C4-2B (cell line): ENCODE measurements at regions not wholly inside any gene's neighbourhood (a gene's known extent, or its start where the extent isn't known, plus 50 kb on each side); places are given as distances from the start of the nearest gene placed in this dataset.
"Not testable (repeated sequence)": the region's sequence is repeated elsewhere in the genome, so short reads cannot be mapped to it uniquely, and the experiment has no call there.

Source experiments
- H3K27ac ChIP-seq: fragments of 450-650 bp; 2 replicates; pipeline ENCODE4 v1.5.1; 2017
- CTCF ChIP-seq: fragments of 450-650 bp; conservative IDR thresholded peaks from 2 replicates; pipeline ENCODE4 v1.5.1; 2017; ENCODE audit warnings: mild to moderate bottlenecking
- ZFX ChIP-seq: fragments of 450-650 bp; IDR thresholded peaks from 2 replicates; pipeline ENCODE4 v1.6.1; 2017

- no peak overlapping the region for H3K27ac ChIP-seq
- TF ChIP-seq CTCF (no peak), ZFX (no peak)
Observed at GRCh38 chr10:4224178-4224577, 439.2 kb upstream of the KLF6 start.

DNA sequence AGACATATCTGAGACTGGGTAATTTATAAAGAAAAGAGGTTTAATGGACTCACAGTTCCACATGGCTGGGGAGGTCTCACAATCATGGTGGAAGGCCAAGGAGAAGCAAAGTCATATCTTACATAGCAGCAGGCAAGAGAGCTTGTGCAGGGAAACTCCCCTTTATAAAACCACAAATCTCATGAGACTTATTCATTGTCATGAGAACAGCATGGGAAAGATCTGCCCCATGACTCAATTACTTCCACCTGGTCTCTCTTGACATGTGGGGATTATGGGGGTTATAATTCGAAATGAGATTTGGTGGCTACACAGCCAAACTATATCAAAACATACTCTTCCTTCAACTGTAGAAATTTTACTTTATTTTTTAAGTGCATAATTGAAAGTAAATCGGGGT lies 436.3 kb upstream of the KLF6 start:
- H3K27ac ChIP-seq: not testable (repeated sequence)

DNA sequence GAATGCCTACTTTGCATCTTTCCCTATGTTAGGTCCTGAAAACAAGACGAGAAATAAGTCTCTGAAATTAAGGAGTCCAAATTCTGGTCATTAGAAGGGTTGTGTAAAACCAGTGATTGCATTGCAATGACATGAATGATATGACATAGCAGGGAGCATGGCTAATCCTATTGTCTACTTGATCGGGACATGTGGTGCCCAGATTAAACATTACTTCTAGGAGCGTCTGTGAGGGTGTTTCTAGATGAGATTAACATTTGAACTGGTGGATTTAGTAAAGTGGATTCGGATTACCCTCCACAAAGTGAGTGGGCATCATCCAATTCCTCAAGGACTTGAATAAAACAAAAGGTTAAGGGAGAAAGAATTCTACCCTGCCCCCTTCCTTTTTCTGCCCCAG lies 434.9 kb upstream of the KLF6 start:
- H3K27ac ChIP-seq: no peak overlapping the region
- TF ChIP-seq ZFX (no peak), CTCF (no peak)

- TF ChIP-seq ZFX (no peak), CTCF (no peak)
- H3K27ac ChIP-seq: no peak overlapping the region
Observed at GRCh38 chr10:4217653-4218052, 432.6 kb upstream of the KLF6 start.

DNA sequence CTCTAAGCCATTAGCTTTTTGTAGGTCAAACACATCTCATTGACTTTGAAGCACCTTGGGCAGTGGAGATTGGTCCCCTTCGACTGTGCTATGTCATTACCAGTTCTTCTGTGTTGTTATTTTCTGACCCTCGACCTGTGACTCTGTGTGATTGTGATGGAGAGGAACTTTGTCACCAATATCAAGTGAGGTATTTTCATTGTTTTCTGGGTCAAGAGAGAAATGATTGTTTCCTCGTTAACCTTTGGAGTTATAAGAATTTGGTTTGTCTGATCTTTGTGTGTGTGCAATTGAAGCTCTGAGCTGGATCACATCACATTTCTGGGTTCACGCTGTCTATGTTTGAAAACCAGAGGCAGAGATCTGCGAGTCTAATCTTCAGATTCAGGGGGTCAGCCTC lies 432.2 kb upstream of the KLF6 start:
- H3K27ac ChIP-seq: no peak overlapping the region
- TF ChIP-seq CTCF (no peak), ZFX (no peak)

DNA sequence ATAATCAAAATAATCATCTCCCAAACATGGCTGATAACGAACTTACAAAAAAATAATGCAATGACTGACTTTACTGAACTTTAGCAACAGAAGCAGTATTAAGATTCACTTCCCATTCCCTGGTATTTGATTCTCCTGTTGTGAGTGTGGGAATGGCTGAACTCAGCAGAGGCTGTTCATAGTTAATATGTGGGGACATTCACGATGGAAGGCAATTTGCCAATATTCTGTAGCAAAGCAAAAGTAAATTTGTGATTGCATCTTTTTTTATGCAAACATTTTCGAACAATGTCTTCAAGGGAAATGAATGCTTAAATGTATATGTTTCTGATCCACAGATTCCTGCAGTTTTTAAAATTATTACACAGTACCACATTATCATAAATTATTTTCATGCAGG lies 431.7 kb upstream of the KLF6 start:
- H3K27ac ChIP-seq: no peak overlapping the region
- TF ChIP-seq ZFX: no peak
- no peak for TF ChIP-seq CTCF

- H3K27ac ChIP-seq: no peak overlapping the region
- TF ChIP-seq ZFX: no peak
- TF ChIP-seq CTCF: no peak
Observed at GRCh38 chr10:4215963-4216575, 431.1 kb upstream of the KLF6 start.

DNA sequence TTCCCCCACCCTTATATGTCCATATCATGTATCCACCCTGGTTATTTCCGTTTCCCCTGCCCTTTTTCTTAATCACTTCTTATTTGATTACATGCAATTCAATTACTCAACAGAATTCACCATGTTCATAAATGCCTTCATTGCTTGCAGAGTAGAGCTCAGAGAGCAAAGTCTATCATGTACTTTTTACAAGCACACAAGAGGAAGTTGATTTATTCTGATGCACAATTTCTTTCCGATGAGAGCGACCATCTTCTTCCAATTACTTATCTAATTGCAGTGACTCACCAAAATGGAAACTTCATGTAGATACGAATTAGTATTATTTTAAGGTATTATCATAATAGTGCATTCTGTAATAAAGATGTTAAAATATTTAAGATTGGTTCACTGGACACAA lies 430.5 kb upstream of the KLF6 start:
- TF ChIP-seq CTCF: no peak
- TF ChIP-seq ZFX: no peak
- no peak overlapping the region for H3K27ac ChIP-seq
